IgD-negative memory B cell (primary cell): ENCODE measurements at regions not wholly inside any gene's neighbourhood (a gene's known extent, or its start where the extent isn't known, plus 50 kb on each side); places are given as distances from the start of the nearest gene placed in this dataset.
"Not testable (repeated sequence)": the region's sequence is repeated elsewhere in the genome, so short reads cannot be mapped to it uniquely, and the experiment has no call there.

Experiments used
- H3K27ac Mint-ChIP-seq, 3 donors: one replicate each; pipeline ENCODE4 v1.8.0; 2020 to 2022; ENCODE audit warnings: mild to moderate bottlenecking in 3 of 3, mixed read lengths in 3 of 3, moderate library complexity in 1 of 3
- H3K27me3 Mint-ChIP-seq: one replicate; pipeline ENCODE4 v1.8.0; 2021; ENCODE audit warnings: mixed read lengths
- H3K36me3 Mint-ChIP-seq: one replicate; pipeline ENCODE4 v1.8.0; 2020; ENCODE audit warnings: mild to moderate bottlenecking, mixed read lengths
- H3K4me1 Mint-ChIP-seq, 3 donors: one replicate each; pipeline ENCODE4 v1.8.0; 2020 to 2022; ENCODE audit warnings: mixed read lengths in 3 of 3, mild to moderate bottlenecking in 1 of 3
- H3K4me3 Mint-ChIP-seq, 4 donors: one replicate each; pipeline ENCODE4 v1.8.0; 2020 to 2022; ENCODE audit warnings: mild to moderate bottlenecking in 4 of 4, mixed read lengths in 4 of 4, moderate library complexity in 3 of 4
- H3K9me3 Mint-ChIP-seq, 3 donors: one replicate each; pipeline ENCODE4 v1.8.0; 2020 to 2021; ENCODE audit warnings: mixed read lengths in 3 of 3, mild to moderate bottlenecking in 1 of 3

DNA sequence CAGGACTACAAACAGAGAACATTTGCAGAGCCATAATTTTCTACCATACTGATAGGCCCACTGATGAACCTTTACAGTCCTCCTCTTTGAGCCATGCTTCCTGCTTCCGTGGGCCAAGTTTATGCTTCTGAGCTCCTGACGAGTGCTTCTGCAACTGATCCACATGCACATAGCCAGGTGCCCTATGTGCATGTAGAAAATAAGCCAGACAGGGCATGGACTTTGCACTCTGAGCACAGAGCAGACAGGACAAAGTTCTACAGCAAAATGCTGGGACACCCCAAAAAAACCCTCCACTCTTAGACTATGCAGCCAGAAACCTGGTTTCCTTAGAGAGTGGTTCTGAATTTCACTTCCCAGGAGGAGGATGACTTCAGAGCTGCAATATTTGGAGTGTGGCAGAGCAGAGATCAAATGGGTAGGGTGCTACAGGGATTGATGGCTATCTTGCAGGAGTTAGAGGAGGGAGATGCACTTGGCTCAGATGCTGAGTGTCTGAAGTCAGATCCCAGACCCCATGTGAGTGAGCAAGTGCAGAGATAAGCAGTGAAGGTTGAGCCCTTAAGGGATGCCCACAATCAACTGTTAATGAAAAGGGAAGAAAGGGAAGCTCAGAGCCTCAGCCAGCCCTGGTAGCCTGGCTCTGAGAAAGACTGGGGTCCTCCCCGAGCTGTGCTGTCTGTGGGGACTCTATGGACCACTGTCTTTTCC is 230.9 kb downstream of the DUSP10 start:
- H3K36me3 Mint-ChIP-seq: no peaks in the 10 kb centered on the region
- peaks cover 0 to 7% (median 6%) of the 10 kb centered on the region in 3 donors for H3K9me3 Mint-ChIP-seq
- H3K27me3 Mint-ChIP-seq: no peaks in the 10 kb centered on the region
- peak overlapping the region in 1 of 3 donors; percentile 69 for H3K27ac Mint-ChIP-seq
- H3K4me1 Mint-ChIP-seq: peaks cover 6 to 11% (median 10%) of the 10 kb centered on the region in 3 donors
- H3K4me3 Mint-ChIP-seq: no peak overlapping the region

DNA sequence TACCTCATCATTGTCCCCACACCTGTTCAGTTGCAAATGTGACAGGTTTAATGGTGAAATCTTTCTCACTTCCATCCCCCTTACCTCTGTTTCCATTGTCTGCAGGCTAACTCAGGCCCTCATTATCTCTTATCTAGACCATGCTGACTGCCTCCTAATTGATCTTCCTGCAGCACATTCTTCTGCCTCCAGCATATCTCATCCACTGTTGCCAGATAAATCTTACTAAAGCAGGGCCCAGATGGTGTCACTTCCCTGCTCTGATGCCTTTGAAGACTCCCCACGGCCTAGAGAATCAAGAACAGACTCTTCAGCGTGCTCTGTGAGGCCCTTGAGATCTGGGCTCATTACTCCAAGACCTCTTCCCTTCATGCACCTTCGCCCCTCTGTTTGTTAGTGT is 230.1 kb downstream of the DUSP10 start:
- Mint-ChIP-seq H3K36me3 (no peaks in the 10 kb centered on the region), H3K4me3 (no peak overlapping the region), H3K9me3 (peaks cover 0 to 2% (median 0%) of the 10 kb centered on the region in 3 donors), H3K4me1 (peaks cover 6 to 11% (median 10%) of the 10 kb centered on the region in 3 donors), H3K27ac (no peak overlapping the region), H3K27me3 (peaks cover 4% of the 10 kb centered on the region)

DNA sequence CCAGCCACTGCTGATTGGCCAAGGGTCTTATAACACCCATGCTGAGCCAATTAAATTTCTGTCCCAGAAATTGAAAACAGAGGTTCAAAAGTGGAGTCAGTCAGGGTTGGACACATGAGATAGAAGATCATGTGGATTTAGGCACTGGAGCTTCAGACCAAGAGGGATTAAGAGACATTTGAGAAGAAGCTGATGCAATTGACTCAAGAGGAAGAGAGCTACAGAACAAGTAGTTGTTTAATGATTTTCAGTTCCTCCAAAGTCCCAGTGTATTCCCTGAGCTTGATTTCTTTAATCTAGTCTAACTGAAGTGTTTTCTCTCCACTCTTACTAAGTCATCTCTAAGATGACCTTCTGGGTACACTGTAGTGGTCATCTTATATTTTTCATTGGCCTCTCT is 227.1 kb downstream of the DUSP10 start:
- Mint-ChIP-seq H3K9me3 (no peaks in the 10 kb centered on the region), H3K4me3 (no peak overlapping the region), H3K27ac (no peak overlapping the region), H3K36me3 (no peaks in the 10 kb centered on the region), H3K27me3 (peaks cover 5% of the 10 kb centered on the region), H3K4me1 (peaks cover 0 to 2% (median under 1%) of the 10 kb centered on the region in 3 donors)

DNA sequence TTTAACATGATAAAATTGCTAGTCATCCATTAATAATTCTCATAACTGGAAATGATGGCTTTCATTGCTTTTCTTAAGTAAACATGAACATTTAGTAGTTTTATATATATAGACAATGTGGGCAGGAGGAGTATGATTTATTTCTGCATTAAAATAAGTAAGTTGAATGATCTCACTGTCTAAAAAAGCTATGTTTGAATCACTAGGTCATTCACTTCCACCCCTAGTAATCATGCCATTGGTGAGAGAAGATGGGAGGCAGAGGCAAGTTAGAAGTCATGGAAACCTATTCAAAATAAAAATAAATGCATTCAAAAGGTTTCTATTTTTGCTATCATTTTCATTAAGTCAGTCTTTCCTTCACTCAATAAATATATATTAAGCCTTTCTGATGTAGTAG is 226.4 kb downstream of the DUSP10 start:
- no peaks in the 10 kb centered on the region for H3K36me3 Mint-ChIP-seq
- H3K27me3 Mint-ChIP-seq: peaks cover 5% of the 10 kb centered on the region
- no peak overlapping the region for H3K4me3 Mint-ChIP-seq
- H3K9me3 Mint-ChIP-seq: no peaks in the 10 kb centered on the region
- no peaks in the 10 kb centered on the region for H3K4me1 Mint-ChIP-seq
- H3K27ac Mint-ChIP-seq: no peak overlapping the region

DNA sequence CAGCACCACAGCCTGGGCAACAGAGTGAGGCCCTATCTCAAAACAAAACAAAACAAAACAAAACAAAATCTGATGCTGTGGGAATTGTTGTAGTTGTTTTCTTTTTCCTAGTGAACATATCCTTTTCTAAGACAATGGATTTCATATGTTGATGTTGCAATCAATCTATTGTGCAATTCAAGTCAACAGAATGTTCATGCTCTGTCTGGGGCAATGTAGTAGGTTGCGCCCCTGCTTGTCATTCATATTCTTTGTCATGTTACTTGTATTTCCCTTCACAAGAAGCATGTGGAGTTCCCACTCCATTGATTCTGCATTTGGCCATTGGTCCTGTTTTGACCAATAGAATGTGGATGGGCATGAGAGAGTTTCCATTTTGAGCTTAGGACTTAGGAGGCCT is 223.9 kb downstream of the DUSP10 start:
- Mint-ChIP-seq H3K4me1 (peaks cover 0 to 2% (median 0%) of the 10 kb centered on the region in 3 donors), H3K36me3 (no peaks in the 10 kb centered on the region), H3K9me3 (no peaks in the 10 kb centered on the region), H3K27ac (no peak overlapping the region), H3K4me3 (no peak overlapping the region), H3K27me3 (peaks cover 5% of the 10 kb centered on the region)

DNA sequence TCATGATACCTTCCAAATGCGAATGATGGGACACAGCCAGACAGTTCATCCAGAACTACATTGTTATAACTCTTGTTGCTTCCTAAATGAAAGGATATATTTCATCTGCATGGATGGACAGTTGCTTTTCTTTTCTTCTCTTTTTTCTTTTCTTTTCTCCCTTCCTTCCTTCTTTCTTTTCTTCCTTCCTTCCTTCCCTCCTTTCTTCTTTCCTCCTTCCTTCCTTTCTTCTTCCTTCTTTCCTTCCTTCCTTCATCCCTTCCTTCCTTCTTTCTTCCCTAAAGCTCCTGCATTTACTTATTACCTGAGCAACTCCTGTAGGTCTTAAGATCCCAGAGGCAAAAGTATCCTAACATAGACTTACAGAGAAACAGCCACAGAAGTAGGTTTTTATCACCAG is 221.6 kb downstream of the DUSP10 start:
- H3K4me1 Mint-ChIP-seq: peaks cover 0 to 2% (median 0%) of the 10 kb centered on the region in 3 donors
- no peaks in the 10 kb centered on the region for H3K9me3 Mint-ChIP-seq
- H3K36me3 Mint-ChIP-seq: no peaks in the 10 kb centered on the region
- no peak overlapping the region for H3K27ac Mint-ChIP-seq
- H3K4me3 Mint-ChIP-seq: no peak overlapping the region
- H3K27me3 Mint-ChIP-seq: peaks cover 5% of the 10 kb centered on the region

DNA sequence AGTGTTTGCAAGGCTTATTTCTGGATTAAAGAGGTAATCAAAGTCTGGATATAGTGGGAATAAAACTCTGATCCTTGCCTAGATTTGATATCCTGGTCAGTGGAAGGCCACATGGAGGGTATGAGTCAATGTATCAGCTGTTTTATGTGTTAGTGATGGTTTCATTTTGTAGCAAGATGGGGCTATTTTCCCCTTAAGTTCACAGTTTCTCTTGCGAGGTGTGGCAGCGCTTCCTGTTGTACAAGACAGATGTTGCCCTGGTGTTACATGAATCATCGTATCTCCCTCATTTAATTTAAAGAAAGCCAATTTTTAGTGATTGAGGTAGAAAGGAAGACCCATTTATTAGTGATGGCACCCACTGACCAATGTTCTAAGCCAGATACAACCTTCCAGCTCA is 220.2 kb downstream of the DUSP10 start:
- no peaks in the 10 kb centered on the region for H3K36me3 Mint-ChIP-seq
- H3K9me3 Mint-ChIP-seq: no peaks in the 10 kb centered on the region
- H3K27ac Mint-ChIP-seq: no peak overlapping the region
- H3K4me1 Mint-ChIP-seq: peaks cover 0 to 2% (median 0%) of the 10 kb centered on the region in 3 donors
- peaks cover 2% of the 10 kb centered on the region for H3K27me3 Mint-ChIP-seq
- H3K4me3 Mint-ChIP-seq: no peak overlapping the region

DNA sequence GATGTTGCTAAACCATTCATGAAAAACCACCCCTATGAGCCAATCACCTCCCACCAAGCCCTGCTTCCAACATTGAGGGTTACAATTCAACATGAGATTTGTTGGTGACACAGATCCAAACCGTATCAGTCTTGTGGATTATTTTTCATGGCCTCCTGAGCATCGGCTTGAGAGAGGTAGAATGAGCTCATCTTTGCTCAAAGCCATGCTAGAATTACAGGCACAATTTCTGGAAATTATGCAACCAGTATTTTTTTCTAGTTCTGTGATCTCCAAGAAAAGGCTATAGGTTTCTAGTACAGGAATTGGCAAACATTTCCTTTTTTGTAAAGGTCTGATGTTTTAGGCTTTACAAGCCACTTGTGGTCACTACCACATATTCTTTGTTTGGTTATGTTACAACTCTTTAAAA is 219.4 kb downstream of the DUSP10 start:
- Mint-ChIP-seq H3K27ac (no peak overlapping the region), H3K4me3 (no peak overlapping the region), H3K27me3 (peaks cover 3% of the 10 kb centered on the region), H3K36me3 (no peaks in the 10 kb centered on the region), H3K9me3 (no peaks in the 10 kb centered on the region), H3K4me1 (peaks cover 0 to 2% (median 0%) of the 10 kb centered on the region in 3 donors)

DNA sequence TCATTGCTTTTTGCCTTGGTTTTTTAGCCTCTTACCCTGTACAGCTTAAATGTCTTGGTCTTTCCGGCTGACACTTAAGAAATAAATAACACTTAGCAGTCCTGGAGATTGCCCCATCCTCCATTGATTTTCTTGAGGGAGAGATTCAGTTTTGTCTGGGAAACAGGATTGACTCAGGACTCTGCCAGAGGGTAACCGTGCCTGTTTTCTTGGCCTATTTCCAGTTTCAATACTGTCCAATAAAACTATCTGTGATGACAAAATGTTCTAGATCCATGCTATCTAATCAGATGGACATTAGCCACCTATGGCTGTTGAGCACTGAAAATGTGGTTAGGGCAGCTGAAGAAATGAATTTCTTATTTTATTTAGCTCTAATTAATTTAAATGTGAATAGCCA is 216.1 kb downstream of the DUSP10 start:
- peaks cover 3% of the 10 kb centered on the region for H3K27me3 Mint-ChIP-seq
- no peak overlapping the region for H3K4me3 Mint-ChIP-seq
- H3K4me1 Mint-ChIP-seq: peaks cover 0 to 2% (median 0%) of the 10 kb centered on the region in 3 donors
- H3K27ac Mint-ChIP-seq: no peak overlapping the region
- no peaks in the 10 kb centered on the region for H3K9me3 Mint-ChIP-seq
- H3K36me3 Mint-ChIP-seq: no peaks in the 10 kb centered on the region

DNA sequence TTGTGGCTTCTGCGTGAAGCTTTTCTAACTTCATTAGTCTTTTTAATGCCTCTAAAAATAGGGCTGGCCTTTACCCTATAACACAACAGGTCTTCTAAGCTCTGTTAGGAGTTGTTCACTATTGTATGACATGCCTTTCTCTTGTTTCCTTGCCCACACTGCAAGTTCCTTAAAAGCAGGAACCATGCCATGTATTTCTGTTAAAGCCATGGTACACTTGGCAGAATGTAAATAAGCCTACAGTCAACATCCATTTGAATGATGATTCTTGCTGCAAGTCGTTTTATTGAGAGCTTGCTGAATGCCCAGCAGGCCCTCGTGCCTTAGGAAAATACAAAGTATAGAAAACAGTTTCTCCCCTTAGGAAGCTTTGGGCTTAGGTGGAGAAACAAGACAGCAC is 214.6 kb downstream of the DUSP10 start:
- no peak overlapping the region for H3K27ac Mint-ChIP-seq
- no peaks in the 10 kb centered on the region for H3K9me3 Mint-ChIP-seq
- peaks cover 13% of the 10 kb centered on the region for H3K27me3 Mint-ChIP-seq
- H3K4me1 Mint-ChIP-seq: no peaks in the 10 kb centered on the region
- H3K4me3 Mint-ChIP-seq: no peak overlapping the region
- H3K36me3 Mint-ChIP-seq: no peaks in the 10 kb centered on the region

DNA sequence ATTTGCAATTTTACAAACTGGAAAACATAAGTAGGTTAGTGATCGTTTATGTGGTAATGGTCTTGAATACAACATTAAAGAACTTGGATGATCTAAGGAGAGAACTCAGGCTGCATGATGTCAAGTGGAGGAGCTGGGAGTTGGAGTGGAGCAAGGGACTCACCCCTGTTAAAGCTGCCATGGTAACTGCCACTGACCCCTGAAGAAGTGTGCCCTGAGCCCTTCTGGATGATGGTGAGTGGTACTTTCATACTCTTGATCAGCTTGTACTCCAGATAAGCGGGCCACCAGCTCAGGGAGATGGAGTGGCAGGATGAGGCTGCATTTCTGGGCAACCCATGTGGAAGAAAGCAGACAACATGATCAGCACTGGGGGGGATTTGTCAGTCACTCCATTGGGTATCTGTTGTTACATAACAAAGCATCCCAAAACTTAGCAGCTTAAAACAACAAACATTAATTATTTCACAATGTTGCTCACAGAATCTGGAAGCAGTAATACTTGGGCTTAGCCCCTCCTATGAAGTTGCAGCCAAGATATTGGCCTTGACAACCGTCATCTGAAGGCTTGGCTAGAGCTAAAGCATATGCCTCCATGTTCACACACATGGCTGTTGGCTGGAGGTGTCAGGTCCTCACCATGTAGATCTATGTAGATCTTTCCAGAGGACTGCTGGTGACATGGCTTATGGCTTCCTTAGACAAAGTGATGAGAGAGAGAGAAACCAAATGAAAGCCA is 213.8 kb downstream of the DUSP10 start:
- Mint-ChIP-seq H3K4me3 (no peak overlapping the region), H3K4me1 (no peaks in the 10 kb centered on the region), H3K27ac (no peak overlapping the region), H3K9me3 (no peaks in the 10 kb centered on the region), H3K36me3 (peaks cover 3% of the 10 kb centered on the region), H3K27me3 (peaks cover 17% of the 10 kb centered on the region)

DNA sequence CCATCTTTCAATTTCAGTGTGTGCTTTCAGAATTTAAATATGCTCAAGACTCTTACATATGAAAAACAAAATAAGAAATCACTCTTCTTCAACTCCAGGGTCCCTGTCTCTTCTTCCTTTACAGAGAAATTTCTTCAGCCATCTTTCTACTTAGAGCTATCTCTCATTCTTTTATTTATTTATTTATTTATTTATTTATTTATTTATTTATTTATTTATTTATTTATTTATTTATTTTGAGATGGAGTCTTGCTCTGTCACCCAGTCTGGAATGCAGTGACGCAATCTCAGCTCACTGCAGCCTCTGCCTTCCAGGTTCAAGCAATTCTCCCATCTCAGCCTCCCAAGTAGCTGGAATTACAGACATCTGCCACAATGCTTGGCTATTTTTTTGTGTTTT is 211.7 kb downstream of the DUSP10 start:
- H3K9me3 Mint-ChIP-seq, H3K27ac Mint-ChIP-seq, H3K36me3 Mint-ChIP-seq, H3K4me3 Mint-ChIP-seq, H3K4me1 Mint-ChIP-seq: not testable (repeated sequence)
- peaks cover 17% of the 10 kb centered on the region for H3K27me3 Mint-ChIP-seq

DNA sequence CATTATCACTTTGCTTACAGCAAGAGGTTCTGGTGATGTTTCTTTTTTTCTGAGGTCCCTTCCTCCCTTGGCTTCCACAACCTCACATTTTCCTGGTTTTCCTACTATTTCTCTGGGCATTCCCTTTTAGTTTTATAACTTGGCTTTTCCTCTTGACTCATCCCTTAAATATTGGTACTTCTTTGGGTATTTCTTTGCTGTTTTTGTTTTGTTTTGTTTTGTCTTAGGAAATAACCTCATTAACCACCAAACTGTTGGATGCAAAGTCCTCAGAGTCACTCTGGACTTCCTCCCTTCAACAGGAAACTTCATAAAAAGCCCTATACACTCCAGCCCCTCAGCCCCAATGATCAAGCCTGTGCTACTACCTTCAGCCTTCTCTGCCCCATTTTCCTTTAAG is 211.1 kb downstream of the DUSP10 start:
- H3K4me1 Mint-ChIP-seq: no peaks in the 10 kb centered on the region
- H3K4me3 Mint-ChIP-seq: no peak overlapping the region
- H3K27me3 Mint-ChIP-seq: peaks cover 21% of the 10 kb centered on the region
- no peak overlapping the region for H3K27ac Mint-ChIP-seq
- H3K36me3 Mint-ChIP-seq: peaks cover 3% of the 10 kb centered on the region
- H3K9me3 Mint-ChIP-seq: no peaks in the 10 kb centered on the region

DNA sequence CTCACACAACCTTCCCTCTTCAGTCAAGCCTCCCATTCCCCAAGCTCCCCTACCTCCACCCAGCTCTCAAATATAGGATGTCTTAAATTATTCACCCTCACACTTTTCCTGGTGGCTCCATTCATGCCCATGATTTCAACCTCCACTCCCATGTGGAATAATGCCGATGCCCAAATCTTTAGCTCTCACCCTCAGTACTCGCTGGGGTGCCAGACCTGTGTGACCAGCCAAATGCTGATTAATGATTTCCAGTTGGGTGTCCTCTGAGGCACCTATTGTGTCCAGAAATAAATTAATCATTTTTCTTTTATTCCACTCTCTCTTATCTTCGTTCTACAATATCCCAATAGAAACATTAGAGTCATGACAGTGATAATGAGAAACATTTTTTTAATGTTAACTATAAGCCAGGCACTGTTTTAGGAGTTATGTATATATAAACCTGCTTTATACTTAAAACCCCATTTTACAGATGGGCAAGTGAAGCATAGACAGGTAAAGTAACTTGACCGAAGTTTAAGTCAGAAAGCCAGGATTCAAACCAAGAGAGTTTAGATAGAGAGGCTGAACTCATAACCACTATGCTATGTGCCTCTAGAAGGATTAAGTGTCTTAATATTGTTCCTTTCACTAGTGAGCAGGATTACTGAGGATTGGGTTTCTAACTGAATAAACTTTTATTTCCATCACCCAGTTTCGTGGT is 209.7 kb downstream of the DUSP10 start:
- Mint-ChIP-seq H3K4me1 (no peaks in the 10 kb centered on the region), H3K27me3 (peaks cover 22% of the 10 kb centered on the region), H3K27ac (no peak overlapping the region), H3K4me3 (no peak overlapping the region), H3K9me3 (no peaks in the 10 kb centered on the region), H3K36me3 (peaks cover 3% of the 10 kb centered on the region)

DNA sequence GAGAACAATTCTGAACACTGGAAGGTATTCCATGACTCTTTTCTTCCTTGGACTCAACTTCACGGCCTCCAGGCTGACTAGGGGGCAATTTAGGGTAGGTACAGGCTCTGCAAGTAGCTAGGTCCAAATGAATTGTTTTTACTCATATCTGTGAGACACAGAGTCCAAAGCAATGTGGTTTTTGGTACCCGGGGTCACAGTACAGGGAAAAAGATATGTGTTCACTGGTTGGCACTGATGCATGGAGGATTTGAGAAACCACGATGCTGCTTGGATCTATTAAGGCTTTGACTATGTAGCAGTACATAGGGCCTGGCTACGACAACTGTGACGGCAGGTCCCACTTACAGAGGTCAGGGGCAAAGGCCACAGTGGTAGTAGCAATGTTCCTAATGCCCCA is 200.6 kb downstream of the DUSP10 start:
- no peak overlapping the region for H3K4me3 Mint-ChIP-seq
- no peak overlapping the region for H3K27ac Mint-ChIP-seq

More for the DNA sequence above, 200.6 kb downstream of the DUSP10 start:
- Mint-ChIP-seq H3K36me3 (no peaks in the 10 kb centered on the region), H3K9me3 (no peaks in the 10 kb centered on the region), H3K4me1 (no peaks in the 10 kb centered on the region), H3K27me3 (peaks cover 15% of the 10 kb centered on the region)
